Stromal cell of bone marrow (primary cell): ENCODE measurements at regions not wholly inside any gene's neighbourhood (a gene's known extent, or its start where the extent isn't known, plus 50 kb on each side); places are given as distances from the start of the nearest gene placed in this dataset.
A peak's percentile ranks its signal among the peaks of the same experiment; 100 is the strongest.
"Not testable (repeated sequence)": the region's sequence is repeated elsewhere in the genome, so short reads cannot be mapped to it uniquely, and the experiment has no call there.

Source experiments
- DNase-seq: peaks from one replicate; pipeline ENCODE4 v3.0.0-alpha.2; 2012; ENCODE audit warnings: low read depth

DNA sequence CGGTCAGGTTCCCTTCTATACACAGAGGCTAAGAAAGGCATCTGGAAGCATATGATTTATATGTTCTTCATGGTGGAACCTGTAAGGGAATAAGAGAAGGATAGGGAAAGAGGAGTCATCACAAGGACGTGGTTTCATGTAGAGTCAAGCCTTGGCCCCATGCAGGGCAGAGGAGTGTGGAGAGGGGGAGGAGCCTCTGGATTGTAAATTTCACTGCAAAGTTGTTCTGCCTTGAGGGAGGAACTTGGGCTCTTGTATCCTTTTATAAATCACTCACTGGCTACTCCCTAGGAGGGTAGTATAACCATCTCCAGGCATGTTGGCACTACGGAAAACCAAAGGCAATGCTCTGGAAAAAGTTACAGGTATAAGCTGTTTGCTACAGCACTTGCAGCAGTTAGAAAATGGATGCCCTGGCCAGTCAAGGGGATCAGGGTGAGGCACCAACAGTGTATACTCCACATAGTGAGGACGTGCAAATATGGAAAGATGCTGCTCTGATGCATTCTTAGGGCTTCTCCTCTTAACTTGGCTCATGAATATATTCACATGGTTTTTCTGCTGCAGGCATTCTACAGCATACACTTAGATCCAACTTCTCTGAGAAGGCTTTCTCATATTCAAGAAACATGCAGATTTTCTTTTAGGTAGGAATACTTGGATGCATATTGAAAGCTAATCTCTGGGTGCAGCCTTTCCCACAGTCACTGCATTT lies 60.3 kb upstream of the ZNF81 start:
- no peak for DNase-seq

DNA sequence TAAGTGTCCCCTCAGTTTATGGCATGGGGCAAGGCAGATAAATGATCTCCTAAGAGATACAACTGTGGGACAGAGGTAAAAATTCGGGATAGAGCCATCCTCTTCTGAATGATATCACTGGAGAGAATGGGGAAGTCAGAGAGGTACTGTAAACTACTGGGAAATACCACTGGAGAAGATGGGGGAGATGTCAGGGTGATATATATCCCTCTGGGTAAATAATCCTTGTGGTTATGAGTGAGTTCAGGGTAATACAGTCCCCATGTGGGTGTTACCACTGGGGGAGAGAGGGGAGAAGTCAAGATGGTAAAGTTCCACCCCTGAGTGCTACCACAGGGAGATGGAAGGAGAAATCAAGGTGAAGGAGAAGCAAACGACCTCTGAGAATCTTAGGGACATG lies 63.9 kb upstream of the ZNF81 start:
- DNase-seq: no peak

DNA sequence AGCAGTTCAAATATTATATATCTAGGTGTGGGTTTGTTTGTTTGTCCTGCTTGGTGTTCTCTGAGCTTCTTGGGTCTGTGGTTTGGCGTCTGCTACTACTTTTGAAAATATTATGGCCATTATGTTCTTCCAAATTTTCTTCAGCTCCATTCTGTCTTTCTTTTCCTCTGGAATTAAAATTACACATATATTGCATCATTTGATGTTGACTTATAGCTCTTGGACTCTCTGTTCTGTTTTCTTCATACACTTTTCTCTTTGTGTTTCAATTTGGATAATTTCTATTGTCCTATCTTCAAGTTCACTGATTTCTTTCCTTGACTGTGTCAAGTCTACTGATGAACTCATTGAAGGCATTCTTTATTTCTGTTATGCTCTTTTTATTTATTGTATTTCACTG lies 65.2 kb upstream of the ZNF81 start:
- no peak for DNase-seq

DNA sequence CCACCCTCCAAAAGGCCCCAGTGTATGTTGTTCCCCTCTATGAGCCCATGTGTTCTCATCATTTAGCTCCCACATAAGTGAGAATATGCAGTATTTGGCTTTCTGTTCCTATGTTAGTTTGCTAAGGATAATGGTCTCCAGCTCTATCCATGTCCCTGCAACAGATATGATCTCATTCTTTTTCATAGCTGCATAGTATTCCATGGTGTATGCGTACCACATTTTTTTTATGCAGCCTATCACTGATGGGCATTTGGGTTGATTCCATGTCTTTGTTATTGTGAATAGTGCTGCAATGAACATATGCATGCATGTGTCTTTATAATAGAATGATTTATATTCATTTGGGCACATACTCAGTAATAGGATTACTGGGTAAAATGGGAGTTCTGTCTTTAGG lies 73.9 kb upstream of the ZNF81 start:
- not testable (repeated sequence) for DNase-seq

DNA sequence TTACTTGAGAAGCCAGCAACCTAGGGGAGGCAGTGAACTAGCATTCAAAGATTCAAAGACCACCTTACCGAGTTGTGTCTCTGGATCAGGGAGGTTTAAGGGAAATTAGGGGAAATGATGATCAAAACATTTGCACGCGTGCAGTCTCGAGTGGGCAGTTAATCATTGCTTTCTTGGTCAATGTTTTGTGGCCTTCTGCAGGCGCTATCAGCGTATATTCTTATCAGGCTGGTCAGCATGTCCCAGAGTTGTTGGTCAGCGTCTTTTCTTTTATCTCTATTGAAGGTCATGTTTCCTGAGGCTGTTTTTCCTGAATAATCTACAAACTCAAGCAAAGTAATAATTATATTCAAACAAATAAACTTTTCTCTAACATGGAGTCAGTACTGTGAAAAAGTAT lies 84.0 kb upstream of the ZNF81 start:
- DNase-seq: no peak

DNA sequence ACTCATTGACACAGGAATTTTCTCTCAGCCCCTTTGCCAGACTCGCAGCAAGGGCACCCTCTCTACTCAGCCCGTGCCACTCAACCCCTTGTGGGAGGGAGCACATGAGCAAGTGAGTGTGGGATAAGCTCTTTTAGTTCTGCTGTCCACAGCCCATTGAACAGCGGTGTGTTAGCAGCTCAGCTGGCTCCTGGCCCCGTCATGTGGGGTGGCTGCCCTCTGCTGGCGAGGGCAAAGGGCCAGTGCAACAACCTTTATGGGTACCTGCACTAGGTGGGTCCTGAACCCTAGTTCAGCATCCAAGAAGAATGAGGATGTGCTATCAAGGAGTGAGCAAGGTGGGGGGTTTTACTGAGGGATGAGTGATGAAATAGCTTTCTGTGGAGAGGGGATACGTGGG lies 85.0 kb upstream of the ZNF81 start:
- no peak for DNase-seq

DNA sequence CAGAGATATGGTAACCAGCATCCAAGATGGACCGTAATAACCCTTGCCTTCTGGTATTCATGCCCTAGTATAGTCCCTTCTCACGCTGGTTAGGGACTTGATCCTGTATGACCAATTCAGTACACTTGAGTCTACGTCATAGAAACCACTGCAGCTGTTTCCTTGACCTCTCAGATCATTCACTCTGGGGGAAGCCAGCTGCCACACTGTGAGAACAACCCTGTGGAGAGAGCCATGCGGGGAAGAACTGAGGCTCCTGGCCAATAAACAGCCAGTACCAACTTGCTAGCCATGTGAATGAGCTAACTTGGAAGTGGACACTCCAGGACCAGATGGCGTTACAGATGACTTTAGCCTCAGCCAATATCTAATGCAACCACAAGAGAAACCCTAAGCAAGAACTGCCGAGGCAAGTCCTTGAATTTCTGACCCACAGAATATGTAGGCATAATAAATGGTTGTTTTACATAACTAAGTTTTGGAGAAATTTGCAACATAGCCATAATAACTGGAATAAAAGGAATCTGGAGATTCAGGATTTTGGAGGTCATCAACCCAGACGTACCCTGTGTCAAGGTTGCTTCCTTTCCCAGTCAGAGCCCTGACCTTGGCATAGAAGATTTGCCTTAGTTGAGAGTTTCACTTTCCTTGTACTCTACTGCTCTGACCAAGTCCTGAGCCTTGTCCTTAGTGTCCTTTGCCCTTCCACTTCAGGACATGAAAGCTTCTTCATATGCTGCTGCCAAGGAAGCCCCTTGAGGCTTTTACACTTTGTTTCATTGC lies 87.3 kb upstream of the ZNF81 start:
- no peak for DNase-seq

DNA sequence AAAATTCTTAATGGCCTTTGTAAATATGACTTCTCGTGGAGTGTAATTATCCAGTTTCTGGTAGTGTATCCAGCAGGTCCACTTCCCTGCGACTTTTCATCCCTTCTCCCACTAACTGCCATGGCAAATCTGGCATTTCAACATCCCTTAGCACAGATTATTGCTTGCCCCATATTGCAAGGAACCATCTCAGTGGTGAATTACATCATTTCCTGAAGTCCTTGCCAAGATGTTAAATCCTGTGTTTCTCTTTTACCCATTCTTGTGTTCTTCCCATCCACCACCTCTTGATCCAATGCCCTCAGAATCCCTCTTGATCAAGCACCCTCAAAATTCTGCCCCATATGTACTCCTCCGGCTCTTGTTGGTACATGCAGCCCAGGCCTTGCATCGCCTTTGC lies 88.1 kb upstream of the ZNF81 start:
- DNase-seq: no peak

DNA sequence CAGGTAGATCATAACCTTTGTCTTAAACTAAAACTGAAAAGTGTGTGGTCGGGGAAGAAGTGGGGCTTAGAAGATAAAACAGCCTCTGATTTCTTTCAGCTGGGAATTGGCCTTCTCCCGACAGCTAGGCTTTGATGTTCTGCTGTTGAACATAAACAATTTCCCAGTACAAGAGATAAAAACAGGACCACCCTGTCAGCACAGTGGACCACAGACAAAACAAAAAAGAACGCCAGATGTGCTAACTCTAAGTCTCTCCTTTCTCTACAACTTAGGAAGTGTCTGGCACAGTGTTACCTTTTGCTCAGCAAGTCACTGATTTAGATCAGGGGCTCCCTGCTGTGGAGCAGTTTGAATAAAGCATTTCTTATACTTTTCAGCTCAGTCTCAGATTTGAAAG lies 87.5 kb upstream of the UXT start:
- DNase-seq: no peak

DNA sequence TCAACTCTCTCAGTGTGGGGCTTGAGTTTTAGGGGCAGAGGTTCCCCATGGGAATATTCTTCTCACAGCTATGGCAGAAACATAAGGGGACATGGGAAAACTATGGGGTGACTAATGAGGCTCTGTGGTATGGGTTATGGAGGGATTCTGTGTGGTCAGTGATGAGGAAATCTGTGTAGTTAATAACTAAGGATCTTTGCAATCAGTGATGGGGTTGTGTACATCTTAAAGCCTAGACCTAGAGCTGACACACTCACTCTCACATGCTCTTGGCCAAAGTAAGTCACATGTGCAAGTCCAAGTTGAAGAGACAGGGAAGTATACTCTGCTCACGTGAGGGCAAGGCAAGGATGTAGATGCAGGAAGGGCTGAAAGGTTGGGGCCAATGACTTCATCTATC lies 86.4 kb upstream of the UXT start:
- DNase-seq: no peak

DNA sequence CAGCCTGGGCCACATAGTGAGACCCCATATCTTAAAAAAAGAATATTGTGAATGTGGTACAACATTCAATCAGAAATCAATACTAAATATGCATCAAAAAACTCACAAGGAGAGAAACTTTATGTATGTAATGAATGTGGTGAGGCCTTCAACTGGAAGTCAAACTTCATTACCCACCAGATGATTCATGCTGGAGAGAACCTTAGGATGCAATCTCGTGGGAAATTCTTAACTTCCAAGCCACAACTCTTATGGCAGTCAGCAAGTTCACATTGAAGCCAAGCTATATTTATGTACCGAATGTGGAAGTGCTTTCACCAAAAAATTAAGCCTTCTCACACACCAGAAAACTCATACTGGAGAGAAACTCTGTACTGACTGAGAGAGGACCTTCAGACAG lies 84.5 kb upstream of the UXT start:
- peak; percentile 68 for DNase-seq

DNA sequence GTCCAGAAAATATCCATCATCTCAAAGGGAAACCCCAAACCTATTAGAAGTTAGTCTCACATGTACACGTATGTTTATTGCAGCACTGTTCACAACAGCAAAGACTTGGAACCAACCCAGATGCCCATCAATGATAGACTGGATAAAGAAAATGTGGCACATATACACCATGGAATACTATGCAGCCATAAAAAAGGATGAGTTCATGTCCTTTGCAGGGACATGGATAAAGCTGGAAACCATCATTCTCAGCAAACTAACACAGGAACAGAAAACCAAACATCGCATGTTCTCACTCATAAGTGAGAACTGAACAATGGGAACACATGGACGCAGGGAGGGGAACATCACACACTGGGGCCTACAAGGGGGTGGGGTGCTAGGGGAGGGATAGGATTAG lies 79.9 kb upstream of the UXT start:
- not testable (repeated sequence) for DNase-seq

DNA sequence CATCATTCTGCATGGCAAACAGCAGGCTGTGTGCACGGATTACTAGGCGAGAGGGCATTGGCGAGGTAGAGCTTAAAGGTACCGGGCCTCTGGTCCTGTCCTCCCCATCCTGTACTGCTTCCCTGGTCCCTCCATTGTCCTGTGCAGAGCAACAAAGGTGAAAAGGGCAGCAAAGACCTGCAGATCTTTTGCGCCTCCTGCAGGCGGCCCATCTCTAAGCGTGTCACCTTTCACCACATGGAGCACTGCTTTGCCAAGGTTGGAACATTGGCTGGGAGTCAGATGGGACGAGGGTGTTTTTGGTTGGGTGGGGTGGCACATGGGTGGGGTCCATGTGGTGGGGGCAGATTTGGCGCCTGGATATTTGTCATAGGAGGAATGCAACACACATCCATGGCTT lies 64.7 kb upstream of the UXT start:
- no peak for DNase-seq

DNA sequence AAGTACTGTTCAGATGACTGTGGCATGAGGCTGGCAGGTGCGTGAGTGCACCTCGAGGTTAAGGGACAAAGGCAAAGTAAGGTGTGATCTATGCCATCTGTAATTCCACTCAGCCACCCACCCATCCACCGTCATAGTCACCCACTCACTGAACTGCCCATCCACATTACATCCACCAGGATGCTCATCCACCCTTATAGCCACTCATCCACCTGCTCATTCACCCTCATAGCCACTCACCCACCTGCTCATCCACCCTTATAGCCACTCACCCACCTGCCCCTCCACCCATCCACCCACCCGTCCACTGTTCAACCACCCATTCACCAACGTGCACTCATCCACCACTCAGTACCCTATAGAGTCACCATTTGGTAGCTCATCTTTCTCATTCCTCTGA lies 64.1 kb upstream of the UXT start:
- no peak for DNase-seq

DNA sequence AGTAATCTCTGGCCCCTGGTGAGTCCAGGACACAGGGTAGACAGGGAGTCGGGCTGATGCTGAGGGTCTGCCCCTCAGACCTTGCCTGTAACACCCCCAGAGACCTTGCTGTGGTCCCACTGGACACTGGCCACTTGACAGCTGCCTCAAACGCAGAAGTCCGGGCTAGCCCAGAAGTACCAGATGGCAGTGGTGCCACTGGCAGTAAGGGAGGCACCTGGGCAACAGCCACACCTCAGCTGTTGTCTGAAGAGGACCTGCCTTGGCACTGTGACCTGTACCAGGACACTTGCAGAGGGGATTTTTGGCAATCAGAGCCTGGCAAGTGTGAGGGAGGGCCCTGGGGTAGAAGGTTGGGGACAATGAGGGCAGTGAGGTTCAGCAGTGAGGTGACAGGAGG lies 63.3 kb upstream of the UXT start:
- DNase-seq: no peak

DNA sequence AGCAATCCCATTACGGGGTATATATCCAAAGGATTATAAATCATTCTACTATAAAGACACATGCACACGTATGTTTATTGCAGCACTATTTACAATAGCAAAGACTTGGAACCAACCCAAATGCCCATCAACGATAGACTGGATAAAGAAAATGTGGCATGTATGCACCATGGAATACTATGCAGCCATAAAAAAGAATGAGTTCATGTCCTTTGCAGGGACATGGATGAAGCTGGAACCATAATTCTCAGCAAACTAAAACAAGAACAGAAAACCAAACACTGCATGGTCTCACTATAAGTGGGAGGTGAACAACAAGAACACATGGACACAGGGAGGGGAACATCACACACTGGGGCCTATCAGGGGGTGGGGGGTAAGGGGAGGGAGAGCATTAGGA lies 56.1 kb upstream of the UXT start:
- DNase-seq: not testable (repeated sequence)

DNA sequence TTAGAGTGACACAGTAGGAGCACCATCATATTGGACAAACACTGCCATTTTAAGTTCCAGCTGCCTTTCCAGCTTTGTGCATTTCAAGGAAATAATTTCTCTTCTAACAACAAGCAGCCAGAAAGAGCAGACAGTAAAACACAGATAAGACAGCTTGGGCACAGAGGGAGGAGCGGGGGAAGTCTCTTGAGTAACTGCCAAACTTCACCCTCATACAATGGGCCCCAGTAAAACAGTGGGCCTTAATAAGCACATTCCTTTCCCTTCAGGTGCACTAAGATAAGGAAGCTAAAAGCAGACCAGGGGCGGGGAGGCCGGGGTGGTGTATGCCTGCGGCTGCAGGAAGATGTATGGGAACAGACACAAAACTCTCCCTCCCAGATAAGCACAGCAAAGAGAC lies 53.7 kb upstream of the UXT start:
- not testable (repeated sequence) for DNase-seq

DNA sequence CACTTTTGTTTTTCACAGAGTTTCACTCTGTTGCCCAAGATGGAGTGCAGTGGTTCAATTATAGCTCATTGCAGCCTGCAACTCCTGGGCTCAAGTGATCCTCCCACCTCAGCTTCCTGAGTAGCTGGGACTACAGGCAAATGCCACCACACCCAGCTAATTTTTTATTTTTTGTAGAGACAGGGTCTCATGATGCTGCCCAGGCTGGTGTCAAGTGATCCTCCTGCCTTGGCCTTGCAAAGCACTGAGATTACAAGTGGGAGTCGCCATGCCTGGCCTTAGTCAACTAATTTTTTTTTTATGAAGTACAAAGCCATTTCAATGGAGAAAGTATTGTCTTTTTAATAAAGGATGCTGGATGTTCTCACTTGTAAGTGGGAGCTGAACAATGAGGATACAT lies 51.3 kb upstream of the UXT start:
- DNase-seq: no peak
